NCI-H774 (cell line): ENCODE measurements at regions not wholly inside any gene's neighbourhood (a gene's known extent, or its start where the extent isn't known, plus 50 kb on each side); places are given as distances from the start of the nearest gene placed in this dataset.
"Not testable (repeated sequence)": the region's sequence is repeated elsewhere in the genome, so short reads cannot be mapped to it uniquely, and the experiment has no call there.

Source experiments
- DNase-seq: peaks from one replicate; lab custom pipeline; 2025; lab: John Stamatoyannopoulos, UW

GRCh38 chr6:27190126-27190525, 57.4 kb upstream of the PRSS16 start:
- DNase-seq: no peak

- not testable (repeated sequence) for DNase-seq
These were observed 53.0 kb upstream of the PRSS16 start for GRCh38 chr6:27194453-27194852.

DNA sequence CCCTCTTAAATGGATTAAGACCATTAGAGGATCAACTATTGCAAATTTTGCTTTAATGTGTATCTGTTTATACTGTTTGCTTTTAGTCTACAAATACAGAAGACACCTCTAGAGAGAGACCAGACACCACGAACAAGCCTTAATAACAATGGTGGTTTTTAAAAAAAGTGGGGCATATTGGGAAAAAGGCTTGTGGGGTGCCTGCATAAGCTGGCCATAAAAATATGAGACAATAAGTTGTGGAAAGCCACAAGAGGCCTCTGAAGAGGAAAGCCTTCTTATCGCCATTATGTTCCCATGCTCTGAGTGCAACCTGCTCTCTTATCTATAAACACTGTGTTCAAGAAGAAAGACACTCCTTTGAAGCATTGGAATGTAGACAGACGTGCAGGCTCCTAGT, 52.0 kb upstream of the PRSS16 start:
- not testable (repeated sequence) for DNase-seq
